M059J (cell line): ENCODE measurements at regions not wholly inside any gene's neighbourhood (a gene's known extent, or its start where the extent isn't known, plus 50 kb on each side); places are given as distances from the start of the nearest gene placed in this dataset.

Experiments
- DNase-seq: peaks from one replicate; pipeline ENCODE4 v3.0.0-alpha.2; 2012; ENCODE audit warnings: low read depth

DNA sequence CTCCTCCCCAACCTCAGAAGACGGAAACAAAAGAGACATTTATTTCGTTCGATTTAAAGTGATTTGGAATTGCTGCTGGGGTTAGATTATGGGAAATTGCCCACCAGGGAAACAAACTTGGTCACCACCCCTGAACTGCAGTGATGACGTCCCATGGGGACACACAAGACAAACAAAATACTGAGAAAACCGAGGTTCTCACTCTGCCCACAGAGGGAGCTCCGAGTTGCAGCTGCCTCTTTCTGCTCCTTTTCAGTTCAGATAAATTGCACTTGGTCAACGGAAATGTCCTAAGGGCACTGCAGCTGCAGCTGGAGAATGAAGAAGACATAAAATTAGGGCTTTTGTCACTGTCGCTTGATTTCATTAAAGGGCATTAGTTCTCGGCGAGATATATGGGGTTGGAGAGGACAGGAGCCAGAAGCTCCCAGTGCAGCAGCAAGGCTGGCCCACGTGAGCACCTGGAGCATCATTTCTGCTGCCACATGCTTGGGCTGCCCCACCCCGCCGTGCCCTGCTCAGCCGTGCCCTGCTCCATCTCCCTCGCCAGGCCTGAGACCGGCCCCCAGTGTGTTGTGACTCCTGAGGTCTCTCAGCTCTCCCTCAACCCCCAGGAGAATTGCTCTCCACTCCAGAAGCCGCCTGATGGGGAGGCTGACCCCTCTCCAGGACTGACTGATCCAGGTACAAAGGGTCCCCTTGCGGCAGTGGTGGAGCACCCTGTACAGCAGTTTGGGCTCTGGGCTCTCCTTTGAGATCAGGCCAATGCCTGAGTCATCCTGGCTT is 231.7 kb upstream of the AJAP1 start:
- DNase-seq: no peak

DNA sequence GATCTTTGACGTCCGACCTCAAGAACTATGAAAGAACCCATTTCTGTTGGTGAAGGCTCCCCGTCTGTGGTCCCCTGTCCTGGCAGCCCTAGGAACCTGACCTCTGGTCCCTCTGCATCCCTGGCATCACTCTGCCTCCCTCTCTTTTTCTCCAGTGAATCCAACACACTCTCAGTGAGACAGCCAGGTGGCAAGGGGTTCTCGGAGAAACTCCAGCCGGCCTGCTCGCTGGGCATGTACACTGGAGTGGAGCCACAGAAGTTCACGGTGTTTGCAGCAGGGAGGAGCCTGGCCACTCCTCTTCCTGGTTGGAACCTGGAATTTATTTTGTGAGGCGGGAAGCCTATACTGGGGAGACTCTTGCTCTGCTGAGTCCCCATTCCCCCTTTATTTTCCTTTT is 230.2 kb upstream of the AJAP1 start:
- no peak for DNase-seq

DNA sequence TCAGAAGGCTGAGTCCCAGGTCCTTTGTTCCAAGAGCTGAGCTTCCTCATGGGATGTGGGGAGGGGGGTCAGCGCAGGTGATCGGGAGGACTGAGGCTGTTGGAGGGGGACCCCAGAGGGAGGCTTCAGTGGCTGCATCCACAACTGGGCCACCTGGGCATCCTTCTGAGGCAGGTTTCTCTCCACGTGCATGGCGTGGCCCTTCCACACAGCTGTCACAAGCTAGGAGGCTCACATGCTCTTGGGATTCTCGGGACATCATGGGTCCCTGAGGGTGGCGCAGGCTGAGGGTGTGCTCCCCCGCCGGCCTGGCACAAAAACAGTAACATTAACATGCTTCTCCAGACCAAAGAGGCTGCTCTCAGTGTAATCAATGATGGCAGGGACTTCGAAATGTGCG is 229.6 kb upstream of the AJAP1 start:
- DNase-seq: no peak

DNA sequence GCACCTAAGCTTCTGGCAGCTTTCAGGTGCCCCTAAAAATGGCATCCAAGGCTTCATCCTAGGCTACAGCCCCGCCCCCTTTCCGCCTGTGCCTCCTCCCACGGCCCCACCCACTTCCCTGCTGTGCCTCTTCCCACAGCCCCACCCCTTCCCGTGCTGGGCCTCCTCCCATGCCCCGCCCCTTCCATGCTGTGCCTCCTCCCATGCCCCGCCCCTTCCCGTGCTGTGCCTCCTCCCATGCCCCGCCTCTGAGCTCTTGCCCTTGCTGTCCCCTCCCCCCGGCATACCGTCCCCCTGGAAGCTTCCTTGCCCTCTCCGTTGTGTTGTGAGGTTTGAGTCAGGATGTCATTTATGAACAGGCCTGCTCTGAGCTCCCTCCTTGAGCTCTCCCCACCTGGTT is 228.5 kb upstream of the AJAP1 start:
- peak; percentile 32 for DNase-seq

DNA sequence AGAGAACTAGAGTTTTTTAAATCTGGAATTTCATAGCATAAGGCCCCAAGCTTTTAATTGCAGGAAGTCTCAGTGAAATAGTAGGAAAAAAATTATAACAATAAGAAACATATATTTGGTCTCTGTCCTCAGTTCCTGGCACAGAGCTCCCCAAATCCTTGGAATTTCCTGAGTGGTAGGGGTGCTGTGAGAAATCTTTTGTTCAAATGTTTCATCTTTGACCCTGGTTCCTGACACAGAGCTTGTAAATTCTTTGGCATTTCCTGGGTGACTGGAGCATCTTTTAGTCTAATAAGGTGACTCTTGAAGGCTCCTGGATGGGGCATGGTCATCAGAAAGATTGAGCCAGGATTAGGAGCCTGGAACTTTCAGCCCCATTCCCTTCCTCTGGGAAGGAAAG is 225.7 kb upstream of the AJAP1 start:
- peak; percentile 4 for DNase-seq

DNA sequence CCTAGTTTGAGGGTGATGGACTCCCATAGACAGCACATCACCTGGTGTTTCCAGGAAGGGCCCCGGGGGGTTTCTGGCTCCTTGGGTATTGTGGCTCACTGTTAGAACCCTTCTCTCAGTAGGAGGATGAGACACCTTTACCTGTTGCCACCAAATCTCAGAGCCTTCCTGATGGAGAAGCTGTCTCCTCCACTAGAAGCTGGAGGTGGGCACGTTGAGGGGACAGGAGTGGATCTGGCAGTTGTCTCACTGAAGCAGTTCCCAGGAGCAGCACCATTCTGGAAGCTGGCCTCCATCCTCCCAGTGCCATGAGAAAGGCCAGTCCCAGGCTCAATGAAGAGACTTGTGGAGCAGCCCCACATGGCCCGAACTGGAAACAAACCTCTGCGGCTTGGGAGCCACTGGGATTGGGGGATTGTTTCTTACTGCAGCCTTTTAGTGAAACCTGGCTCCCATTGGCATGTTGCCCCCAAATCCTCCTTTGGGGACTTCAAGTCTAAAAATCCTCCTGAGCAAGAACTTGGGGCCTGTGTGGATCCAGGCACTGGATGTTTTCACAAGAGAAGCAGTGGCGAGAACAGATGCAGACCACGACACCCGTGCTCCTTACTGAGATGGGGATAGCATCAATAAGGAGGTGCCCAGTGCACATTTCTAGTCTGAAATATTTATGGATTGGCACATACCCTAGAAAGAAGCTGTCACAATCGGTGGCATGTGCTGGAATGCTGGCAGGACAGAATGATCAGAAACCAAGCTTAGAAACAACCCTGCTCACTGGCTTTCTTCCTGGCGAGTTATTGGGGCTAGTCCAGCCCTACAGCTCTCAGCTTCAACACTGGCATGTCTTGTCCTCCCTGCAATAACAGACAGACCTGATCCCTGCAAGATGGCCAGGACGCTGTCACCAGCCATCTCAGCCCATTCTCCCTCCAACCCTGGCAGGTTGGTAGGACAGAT is 223.7 kb upstream of the AJAP1 start:
- no peak for DNase-seq

DNA sequence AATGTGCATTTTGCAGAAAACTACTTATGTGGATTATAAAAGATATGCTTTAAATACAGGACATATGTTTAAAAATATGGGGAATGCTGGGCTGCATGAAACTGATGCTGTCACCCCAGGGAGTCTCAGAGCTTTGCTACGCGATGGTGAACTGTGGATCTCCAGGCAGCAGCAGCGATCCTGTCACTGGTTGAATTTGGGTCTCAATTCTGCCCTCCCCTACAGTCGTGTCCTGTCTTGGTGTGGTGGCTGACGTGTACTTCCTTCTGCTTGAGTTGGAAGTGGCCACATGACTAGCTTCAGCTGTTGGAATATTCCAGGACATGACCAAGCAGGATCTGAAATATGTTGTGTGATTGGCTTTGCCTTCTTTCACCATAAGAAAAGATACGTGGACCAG is 222.9 kb upstream of the AJAP1 start:
- DNase-seq: no peak

DNA sequence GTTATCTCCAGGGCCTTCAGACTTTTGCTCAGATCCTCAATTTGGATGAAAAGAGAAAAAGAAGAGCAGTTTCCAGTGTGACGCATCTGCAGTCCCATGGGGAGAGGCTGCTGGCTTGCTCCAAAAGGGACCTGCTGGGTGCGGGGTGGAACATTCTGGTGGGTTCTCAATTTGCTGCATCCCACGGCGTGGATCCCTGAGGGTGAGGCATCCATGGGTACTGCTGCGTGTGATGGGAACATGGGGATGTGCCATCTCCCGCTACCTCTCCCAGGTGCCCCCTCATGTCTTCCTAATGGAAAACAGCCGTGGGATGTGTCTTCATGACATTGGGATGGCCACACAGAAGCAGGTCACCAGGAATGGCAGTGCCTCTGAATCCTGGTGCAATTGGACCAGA is 221.3 kb upstream of the AJAP1 start:
- no peak for DNase-seq

DNA sequence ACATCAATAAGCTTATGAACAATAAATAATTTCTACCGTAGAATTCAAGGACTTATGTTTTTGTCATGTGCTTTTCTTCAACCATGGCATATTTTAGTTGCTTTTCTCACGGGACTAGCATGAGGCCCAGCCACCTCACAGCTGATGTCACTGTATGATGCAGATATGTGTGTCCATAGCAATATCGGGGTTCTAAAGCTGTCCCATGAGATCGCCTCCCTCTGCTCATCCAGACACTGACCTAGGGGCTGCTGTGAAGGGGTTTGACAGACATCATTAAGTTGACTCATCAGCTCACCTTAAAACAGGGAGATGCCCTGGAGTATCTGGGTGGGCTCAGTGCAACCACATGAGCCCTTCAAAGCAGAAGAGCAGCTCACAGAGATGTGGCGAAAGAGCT is 210.3 kb upstream of the AJAP1 start:
- no peak for DNase-seq

DNA sequence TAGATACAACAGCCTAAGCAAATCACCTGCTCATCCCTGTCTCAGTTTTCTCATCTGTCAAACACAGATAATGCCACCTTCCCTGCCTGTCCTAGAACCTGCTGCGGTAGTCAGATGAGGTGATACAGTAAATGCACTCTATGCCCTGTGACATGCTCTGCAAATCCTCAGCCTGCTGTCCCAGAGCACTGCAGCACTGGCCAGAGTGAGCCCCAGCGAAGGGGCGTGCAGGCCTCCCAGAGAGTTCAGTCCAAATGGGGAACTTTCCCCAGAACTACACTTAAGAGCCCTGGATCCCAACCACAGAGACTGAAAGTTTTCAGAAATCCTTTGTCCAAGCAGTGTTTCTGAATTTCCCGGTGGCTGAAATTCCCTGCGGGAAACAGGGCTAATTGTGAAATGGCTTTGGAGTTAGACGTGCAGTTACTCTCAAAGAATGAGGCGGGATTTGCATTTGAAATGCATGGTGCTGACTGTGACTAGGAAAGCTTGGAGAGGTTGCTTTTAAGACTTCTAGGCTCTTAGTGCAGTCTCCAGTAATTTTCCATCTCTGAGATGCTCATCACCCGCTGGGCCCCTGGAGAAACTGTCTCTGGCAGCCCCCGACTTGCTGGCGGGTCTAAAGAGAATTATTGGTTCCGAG is 206.5 kb upstream of the AJAP1 start:
- DNase-seq: no peak

DNA sequence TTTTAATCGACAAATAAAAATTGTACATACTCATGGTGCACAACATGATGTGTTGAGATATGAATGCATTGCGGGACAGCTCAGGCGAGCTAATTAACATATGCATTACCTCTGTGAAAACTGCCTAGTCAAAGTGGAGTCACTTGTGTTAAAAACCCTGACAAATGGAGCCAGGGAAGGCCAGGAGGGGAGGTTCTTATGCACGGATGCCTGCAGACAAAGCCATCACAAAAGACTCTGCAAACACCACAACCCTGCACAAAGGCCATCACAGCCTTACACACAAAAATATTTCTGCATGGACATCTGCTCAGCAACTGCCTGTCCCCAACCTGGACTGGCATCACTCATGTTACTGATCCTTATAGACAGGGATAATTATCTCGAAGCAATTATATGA is 204.4 kb upstream of the AJAP1 start:
- no peak for DNase-seq

DNA sequence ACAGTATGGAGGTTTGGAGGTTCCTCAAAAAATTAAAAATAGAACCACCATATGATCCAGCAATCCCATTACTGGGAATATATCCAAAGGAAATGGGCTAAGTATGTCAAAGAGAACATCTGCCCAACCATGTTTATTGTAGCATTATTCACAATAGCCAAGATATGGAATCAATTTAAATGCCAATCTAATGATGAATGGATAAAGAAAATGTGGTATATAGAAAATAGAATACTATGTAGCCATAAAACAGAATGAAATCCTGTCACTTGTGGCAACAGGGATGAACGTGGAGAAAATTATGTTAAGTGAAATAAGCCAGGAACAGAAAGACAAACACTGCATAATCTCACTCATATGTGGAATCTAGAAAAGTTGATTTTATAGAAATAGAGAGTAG is 201.7 kb upstream of the AJAP1 start:
- no peak for DNase-seq

DNA sequence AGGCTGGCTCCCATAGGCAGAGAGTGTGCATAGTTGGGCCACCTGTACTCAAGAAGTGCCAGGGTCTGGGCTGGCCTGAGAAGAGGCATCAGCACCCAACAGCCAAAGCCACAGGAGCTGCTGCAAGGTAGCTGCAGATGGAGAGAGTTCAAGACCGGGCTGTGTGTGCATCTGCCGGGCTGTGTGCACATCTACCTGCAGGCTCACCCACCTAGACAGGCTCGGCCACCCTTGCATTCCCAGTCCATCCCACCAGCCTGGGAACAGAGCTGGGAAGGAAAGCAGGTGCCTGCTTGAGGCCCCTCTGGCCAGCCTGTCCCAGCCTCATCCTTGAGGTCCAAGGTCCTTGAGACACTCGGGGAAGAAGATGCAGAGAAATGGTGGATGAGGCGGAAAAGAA is 194.4 kb upstream of the AJAP1 start:
- DNase-seq: no peak

DNA sequence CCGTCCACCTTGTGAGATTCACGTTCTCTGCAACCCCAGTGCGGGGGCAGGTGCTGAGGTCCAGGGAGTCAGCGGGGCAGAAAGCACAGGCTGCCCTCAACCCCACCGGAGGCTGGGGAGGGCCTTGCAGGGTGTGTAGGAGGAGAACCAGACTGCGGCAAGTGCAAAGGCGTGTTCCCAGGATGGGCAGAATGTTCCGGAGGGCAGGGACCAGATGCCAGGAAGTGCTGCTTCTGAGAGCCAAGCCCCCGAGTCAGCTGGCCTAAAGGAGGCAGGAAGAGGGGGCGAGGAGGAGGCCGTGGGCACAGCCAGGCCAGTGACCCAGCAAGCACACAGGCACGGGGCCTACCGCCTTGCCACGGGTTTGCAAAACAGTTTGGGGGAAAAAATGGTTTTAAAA is 193.8 kb upstream of the AJAP1 start:
- DNase-seq: no peak

DNA sequence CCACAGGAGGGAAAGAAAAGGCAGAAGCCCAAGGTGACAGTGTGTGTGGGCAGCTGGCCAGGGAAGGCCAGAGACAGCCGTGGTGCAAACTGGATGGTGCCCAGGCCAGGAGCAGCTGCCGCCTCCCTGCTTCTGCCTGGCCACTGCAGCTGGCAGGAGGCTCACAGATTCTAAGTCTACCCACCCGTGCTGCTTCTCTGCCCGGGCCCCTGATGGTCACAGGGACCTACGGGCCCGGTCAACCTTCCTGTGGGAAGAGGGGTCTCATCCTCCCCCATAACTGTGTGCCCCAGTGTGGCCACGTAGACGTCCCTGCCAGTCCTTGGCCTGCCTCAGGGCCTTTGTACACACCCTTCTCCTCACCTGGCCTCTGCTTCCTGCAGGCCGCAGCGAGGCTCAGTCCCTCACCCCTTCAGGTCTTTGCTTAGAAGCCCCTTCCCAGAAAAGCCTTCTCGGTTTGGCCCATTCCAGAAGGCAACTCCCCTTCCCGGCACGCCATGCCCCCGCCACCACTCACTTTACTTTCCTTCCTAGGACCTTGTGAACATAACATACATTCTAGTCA is 192.6 kb upstream of the AJAP1 start:
- DNase-seq: no peak

DNA sequence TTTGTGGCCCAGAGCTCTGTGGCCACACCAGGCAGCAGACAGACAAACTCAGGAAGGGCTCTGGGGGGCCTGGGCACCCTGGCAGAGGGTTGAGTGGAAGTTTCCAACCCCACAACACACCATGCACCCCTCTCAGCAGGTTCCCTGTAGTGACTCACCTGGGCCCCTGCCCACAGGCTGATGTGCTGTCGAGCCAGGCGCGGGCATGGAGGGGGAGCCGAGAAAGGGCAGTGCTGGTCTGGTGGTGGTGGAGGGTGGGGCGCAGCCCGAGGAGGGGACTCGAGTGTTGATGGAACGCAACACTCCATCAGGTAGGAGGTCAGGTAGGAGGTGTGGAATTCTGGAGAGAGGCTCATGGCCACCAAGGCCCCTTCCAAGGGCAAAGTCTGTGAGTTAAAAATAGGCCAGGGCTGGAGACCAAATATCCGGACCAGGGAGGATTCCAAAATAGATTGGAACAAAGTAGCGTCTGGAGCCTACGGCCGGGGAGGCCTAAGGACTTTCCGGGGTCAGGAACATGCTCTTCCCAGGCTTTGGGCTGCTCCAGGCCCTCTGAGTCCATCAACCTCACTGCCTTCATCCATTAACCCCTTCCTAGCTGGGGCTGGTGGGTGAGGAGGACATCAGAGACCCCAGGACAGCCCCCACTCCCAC is 191.5 kb upstream of the AJAP1 start:
- no peak for DNase-seq

DNA sequence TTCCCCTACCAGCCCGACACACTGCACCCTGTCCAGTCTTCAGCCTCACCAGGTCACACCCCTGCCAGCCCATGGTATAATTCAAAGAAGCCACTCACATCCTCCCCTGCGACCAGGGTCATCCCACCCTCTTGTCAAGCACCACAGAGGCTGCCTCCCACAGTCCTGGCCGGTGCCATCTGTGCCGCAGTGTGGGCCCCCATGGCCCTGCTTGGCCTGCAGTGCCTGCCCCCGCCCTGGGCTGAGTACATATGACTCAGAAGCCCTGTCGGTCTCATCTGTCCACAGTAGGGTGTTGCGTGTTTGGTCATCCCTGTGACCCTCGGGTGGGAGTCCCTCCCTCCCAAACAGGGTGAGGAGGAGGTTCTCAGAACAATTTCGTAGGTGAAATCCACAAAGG is 190.8 kb upstream of the AJAP1 start:
- no peak for DNase-seq

DNA sequence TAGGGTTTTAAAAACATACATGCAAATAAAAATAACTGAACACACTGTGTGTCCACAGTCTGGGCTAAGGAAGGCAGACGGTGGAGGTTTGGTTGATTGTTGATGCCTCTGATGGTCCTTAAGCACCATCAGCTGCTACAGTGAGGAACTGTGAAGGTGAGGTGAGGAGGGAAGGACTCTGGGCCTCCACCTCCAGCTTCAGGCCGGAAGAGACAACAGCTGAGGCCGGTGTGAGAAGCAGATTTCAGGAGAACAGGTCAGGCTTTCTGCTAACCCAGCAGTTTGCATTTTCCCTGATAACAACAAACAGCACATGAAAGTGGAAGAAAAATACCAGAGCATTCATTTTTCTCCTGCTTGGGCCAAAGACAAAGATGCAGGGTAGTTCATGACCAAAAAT is 189.9 kb upstream of the AJAP1 start:
- no peak for DNase-seq

DNA sequence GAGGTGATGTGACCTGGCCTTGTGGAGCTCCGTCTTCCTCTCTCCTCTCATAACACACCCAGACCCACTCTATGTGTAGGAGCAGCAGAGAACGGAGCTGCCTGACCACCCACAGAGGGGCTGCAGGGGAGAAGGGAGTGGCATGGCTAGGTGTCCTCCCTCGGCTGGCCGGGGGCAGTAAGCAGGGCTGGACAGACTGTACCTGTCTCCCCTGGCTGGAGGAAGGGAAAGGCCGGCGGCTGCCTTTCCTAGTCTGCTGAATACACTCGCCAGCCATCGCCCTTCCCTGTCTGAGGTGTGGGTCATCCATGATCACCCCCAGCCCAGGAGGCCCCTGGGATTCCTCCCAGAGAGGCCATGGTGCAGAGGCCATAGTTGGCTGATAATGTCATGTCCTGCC is 187.2 kb upstream of the AJAP1 start:
- DNase-seq: no peak

DNA sequence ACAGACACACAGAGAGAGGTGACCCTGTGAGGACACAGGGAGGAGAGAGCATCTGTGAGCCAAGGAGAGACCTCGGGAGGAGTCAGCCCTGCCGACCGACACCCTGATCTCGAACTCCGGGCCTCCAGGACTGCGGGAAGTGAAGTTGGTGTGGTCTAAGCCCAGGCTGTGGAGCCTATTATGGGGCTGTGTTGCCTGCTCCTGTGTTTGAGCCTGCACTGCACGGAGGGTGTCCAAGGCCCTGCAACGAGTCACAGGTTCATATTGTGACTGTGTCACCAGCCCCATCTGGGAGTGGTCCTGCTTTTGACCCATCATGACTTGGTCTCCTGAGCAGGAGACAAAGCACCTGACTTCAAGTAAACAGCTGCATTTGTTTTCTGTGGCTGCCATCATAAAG is 186.0 kb upstream of the AJAP1 start:
- no peak for DNase-seq

DNA sequence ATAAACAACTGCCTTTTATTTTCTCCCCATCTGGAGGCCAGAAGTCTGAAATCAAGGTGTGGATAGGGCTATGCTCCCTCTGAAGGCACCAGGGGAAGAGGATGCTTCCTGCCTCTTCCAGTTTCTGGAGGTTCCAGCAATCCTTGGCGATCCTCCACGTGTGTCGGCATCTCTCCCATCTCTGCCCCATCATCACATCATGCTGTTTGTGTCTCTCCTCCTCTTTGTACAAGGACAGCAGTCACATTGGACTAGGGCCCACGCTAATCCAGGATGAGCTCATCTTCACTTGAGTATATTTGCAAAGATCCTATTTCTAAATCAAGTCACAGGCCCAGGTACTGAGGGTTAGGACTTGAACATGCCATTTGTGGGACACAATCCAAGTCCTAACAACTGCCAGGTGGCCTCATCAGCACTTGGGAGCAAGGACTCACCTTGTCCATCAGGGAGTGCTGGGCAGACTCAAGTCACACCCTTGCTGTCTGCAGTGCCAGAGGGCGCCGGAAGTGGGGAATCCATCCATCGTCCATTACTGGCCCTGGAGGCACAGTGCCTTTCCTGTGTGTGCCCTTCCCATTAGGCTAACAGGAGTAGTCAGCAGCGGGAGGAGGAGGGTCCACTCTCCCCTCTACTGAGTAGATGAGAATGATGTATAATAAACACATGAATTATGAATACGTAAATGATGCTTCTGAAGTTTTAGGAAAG is 185.4 kb upstream of the AJAP1 start:
- DNase-seq: no peak
